Mucosa of stomach (tissue), 1 donor: ENCODE measurements at regions not wholly inside any gene's neighbourhood (a gene's known extent, or its start where the extent isn't known, plus 50 kb on each side); places are given as distances from the start of the nearest gene placed in this dataset.
"Not testable (repeated sequence)": the region's sequence is repeated elsewhere in the genome, so short reads cannot be mapped to it uniquely, and the experiment has no call there.

Experiments used
- H3K27me3 ChIP-seq: one replicate; pipeline ENCODE4 v1.7.0; 2013; ENCODE audit warnings: mild to moderate bottlenecking, low read length; ENCODE audit not compliant: control insufficient read depth, insufficient read depth
- H3K36me3 ChIP-seq: one replicate; pipeline ENCODE4 v1.7.0; 2013; ENCODE audit warnings: low read length; ENCODE audit not compliant: control insufficient read depth, insufficient read depth
- H3K4me1 ChIP-seq: one replicate; pipeline ENCODE4 v1.7.0; 2013; ENCODE audit warnings: mild to moderate bottlenecking, low read length; ENCODE audit not compliant: control insufficient read depth, insufficient read depth
- H3K4me3 ChIP-seq: one replicate; pipeline ENCODE4 v1.7.0; 2013; ENCODE audit warnings: low read length
- H3K9ac ChIP-seq: one replicate; pipeline ENCODE4 v1.7.0; 2013; ENCODE audit warnings: mild to moderate bottlenecking, low read length, moderate library complexity
- H3K9me3 ChIP-seq: one replicate; pipeline ENCODE4 v1.7.0; 2013; ENCODE audit warnings: mild to moderate bottlenecking, low read length, moderate library complexity; ENCODE audit not compliant: control insufficient read depth
- donor health status: Pancreatic carcinoma.

DNA sequence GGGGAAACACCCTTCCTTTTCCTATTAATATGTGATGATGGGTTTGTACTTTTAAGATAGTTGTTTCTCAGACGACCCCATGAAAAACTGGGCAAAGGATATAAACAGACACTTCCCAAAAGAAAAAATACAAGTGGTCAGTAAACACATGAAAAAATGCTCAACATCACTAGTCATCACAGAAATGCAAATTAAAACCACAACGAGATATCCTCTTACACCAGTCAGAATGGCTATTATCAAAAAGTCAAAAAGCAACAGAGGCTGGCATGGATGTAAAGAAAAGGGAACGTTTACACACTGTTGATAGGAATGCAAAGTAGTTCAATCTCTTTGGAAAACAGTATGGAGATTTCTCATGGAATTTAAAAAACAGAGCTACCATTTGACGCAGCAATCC lies 111.4 kb upstream of the ZEB1 start:
- H3K36me3 ChIP-seq = no peaks in the 10 kb centered on the region
- H3K9ac ChIP-seq = no peak overlapping the region
- H3K27me3 ChIP-seq = no peaks in the 10 kb centered on the region
- no peaks in the 10 kb centered on the region for H3K9me3 ChIP-seq
- no peaks in the 10 kb centered on the region for H3K4me1 ChIP-seq
- no peak overlapping the region for H3K4me3 ChIP-seq

DNA sequence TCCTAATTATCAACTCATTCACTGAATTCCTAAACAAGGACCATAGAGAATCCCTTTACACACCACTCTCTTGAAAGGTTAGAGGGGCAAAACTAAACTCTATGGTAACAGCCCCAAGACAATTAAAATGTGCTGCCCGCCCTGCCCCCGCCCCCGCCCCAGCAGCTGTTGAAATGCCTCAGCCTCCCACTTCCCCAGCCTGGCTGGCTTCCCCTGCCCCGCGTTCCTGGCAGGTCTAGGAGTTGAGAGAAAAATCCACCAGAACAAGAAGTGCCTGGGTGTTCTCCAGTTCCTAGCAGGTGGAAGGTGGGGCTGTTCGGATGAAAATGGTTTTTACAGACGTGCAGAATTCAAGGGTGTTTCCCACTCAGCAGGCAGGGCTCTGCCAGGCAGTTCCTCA lies 109.5 kb upstream of the ZEB1 start:
- no peaks in the 10 kb centered on the region for H3K9me3 ChIP-seq
- H3K4me3 ChIP-seq = no peak overlapping the region
- H3K9ac ChIP-seq = no peak overlapping the region
- no peaks in the 10 kb centered on the region for H3K36me3 ChIP-seq
- no peaks in the 10 kb centered on the region for H3K27me3 ChIP-seq
- no peaks in the 10 kb centered on the region for H3K4me1 ChIP-seq

DNA sequence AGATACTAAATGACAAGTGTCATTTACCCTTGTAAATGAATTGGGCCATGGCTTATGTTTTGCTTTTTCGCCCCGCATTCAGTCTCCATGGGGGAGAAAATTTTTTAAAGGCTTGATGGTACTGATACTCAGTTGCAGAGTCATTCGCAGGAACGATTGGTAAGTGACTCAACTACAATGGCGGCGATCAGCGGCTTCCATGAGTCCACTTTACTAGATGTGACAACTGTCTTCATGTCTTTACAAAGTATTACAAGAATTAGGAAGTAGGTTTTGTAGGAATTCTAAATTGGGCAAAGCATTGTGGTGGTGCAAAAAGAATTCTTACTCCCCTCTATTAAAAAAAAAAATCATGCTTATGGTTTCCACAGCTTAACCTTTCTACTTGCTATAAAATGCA lies 108.8 kb upstream of the ZEB1 start:
- Histone ChIP-seq H3K27me3 (no peaks in the 10 kb centered on the region), H3K9ac (no peak overlapping the region), H3K9me3 (no peaks in the 10 kb centered on the region), H3K4me3 (no peak overlapping the region), H3K4me1 (no peaks in the 10 kb centered on the region), H3K36me3 (no peaks in the 10 kb centered on the region)

DNA sequence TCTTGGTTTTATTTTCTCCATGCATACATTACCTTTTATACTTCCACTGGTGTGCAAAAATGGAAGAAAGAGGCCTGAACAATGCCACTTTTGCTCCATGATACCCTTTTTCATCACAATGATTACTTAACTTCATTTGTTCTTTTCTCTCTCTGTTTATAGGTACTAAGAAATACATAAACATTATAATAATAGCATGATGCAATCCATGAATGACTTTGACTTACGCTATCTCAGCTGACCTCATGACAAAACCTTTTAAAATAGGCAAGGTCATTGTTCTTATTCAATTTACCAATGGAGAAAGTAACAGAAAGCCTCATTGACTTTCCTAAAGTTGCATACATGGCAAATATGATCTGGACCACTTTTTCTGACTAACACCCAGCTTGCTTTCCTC lies 105.1 kb upstream of the ZEB1 start:
- Histone ChIP-seq H3K4me1 (no peaks in the 10 kb centered on the region), H3K36me3 (no peaks in the 10 kb centered on the region), H3K9ac (no peak overlapping the region), H3K4me3 (no peak overlapping the region), H3K27me3 (no peaks in the 10 kb centered on the region), H3K9me3 (no peaks in the 10 kb centered on the region)

DNA sequence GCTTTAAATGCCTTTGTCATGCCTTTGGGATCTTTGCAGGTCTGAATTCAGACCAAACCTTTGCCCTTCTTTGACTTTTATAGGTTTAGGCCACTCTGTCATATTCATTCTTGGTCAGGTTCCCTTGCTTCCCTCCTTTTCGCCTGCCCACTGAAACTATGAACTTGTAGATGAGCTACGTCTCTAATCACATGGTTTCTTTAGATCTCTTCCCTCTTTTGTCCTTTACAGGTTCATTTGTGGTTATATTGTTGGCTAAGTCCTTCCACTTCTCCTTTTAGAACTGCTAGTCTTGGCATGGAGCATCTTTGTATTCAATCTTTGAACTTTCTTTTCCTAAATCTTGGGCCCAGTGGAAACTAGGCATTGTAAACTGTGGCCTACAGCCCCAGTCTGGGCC lies 104.0 kb upstream of the ZEB1 start:
- no peaks in the 10 kb centered on the region for H3K27me3 ChIP-seq
- H3K9ac ChIP-seq = no peak overlapping the region
- H3K4me3 ChIP-seq = no peak overlapping the region

DNA sequence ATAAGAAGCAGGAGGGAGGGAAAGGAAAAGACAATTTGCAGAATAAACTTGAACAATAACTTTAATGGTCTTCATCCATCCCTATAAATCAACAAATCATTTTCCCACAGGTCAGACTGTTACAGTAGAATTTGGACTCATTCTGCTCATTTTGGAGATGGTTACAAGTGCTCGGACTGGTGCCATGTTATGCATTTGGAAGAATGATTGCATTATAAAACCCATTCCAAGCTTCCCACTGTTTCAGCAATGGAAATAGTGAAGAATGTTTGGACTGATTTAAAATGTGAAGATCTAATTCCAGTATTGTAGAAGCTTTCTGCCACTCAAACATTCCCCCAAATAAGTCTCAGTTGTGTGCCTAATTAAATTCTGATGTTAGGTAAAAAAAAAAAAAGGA lies 99.7 kb upstream of the ZEB1 start:
- Histone ChIP-seq H3K4me3 (no peak overlapping the region), H3K9me3 (no peaks in the 10 kb centered on the region), H3K4me1 (no peaks in the 10 kb centered on the region), H3K27me3 (no peaks in the 10 kb centered on the region), H3K36me3 (no peaks in the 10 kb centered on the region), H3K9ac (no peak overlapping the region)

More for the DNA sequence above, 104.0 kb upstream of the ZEB1 start:
- Histone ChIP-seq H3K4me1 (no peaks in the 10 kb centered on the region), H3K36me3 (no peaks in the 10 kb centered on the region), H3K9me3 (no peaks in the 10 kb centered on the region)

DNA sequence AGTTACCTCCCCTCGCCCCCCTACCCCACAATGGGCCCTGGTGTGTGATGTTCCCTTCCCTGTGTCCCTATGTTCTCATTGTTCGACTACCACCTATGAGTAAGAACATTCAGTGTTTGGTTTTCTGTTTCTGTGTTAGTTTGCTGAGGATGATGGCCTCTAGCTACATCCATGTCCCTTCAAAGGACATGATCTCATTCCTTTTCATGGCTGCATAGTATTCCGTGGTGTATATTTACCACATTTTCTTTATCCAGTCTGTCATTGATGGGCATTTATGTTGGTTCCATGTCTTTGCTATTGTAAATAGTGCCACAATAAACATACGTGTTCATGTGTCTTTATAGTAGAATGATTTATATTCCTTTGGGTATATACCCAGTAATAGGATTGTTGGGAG lies 90.2 kb upstream of the ZEB1 start:
- H3K4me3 ChIP-seq, H3K27me3 ChIP-seq, H3K9me3 ChIP-seq, H3K4me1 ChIP-seq, H3K36me3 ChIP-seq, H3K9ac ChIP-seq: not testable (repeated sequence)

DNA sequence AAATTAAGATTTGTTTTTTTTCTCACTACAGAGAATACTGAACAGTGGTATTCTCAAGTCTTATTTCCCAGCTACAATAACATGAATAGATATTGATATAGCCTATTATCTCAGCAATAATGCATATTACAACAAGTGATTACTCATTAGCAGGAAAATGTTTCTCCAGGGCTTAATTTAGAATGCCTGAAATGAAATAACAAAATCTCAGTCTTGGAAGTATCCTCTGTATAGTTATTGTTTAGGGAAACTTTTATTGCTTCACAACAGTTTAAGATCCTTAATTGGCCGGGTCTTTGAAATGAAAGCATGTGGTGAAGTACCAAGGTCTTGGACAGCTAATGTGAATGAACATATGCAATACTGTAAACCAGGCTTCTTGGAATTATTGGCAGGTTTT lies 79.1 kb upstream of the ZEB1 start:
- Histone ChIP-seq H3K4me1 (no peaks in the 10 kb centered on the region), H3K27me3 (no peaks in the 10 kb centered on the region), H3K9me3 (no peaks in the 10 kb centered on the region), H3K36me3 (no peaks in the 10 kb centered on the region), H3K4me3 (no peak overlapping the region), H3K9ac (no peak overlapping the region)

DNA sequence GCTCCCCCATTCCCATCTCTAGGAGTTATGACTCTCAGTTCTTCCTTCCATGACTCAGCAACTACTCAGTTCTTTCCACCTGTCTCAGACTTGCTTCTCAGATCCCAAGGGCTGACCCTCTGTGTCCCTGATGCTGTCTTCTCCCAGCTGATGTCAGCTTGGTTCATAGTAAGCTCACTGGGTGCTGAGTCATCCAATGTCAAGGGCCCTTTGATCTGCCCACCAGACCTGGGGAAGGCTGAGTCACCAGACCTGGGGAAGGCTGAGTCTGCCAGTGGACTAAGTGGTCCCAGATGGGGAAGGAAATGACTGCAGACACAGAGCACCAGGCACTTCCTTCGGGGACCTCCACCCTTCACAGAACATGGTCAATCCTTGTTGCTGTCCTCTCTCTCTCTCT lies 76.1 kb upstream of the ZEB1 start:
- Histone ChIP-seq H3K4me3 (no peak overlapping the region), H3K9me3 (no peaks in the 10 kb centered on the region), H3K9ac (no peak overlapping the region), H3K36me3 (no peaks in the 10 kb centered on the region), H3K27me3 (no peaks in the 10 kb centered on the region), H3K4me1 (no peaks in the 10 kb centered on the region)

DNA sequence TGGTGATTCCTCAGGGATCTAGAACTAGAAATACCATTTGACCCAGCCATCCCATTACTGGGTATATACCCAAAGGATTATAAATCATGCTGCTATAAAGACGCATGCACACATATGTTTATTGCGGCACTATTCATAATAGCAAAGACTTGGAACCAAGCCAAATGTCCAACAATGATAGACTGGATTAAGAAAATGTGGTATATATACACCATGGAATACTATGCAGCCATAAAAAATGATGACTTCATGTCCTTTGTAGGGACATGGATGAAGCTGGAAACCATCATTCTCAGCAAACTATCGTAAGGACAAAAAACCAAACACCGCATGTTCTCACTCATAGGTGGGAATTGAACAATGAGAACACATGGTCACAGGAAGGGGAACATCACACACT lies 67.9 kb upstream of the ZEB1 start:
- H3K36me3 ChIP-seq, H3K9me3 ChIP-seq, H3K4me1 ChIP-seq, H3K4me3 ChIP-seq, H3K9ac ChIP-seq, H3K27me3 ChIP-seq: not testable (repeated sequence)

DNA sequence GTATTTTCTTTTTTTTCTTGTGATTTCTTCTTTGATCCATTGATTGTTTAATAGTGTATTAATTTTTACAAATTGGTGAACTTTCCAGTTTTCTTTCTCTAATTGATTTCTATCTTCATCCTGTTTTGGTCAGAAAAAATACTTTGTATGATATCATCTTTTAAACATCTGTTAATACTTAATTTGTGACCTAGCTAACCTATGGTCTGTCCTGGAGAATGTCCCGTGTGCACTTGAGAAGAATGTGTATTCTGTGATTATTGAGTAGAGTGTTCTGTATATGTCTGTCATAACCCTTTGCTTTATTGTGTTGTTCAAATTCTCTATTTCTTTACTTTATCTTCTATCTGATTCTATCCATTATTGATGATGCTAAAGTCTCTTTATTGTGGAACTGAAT lies 65.8 kb upstream of the ZEB1 start:
- H3K27me3 ChIP-seq = no peaks in the 10 kb centered on the region
- H3K4me3 ChIP-seq = no peak overlapping the region
- H3K36me3 ChIP-seq = no peaks in the 10 kb centered on the region
- H3K9me3 ChIP-seq = no peaks in the 10 kb centered on the region
- H3K4me1 ChIP-seq = no peaks in the 10 kb centered on the region
- H3K9ac ChIP-seq = no peak overlapping the region

DNA sequence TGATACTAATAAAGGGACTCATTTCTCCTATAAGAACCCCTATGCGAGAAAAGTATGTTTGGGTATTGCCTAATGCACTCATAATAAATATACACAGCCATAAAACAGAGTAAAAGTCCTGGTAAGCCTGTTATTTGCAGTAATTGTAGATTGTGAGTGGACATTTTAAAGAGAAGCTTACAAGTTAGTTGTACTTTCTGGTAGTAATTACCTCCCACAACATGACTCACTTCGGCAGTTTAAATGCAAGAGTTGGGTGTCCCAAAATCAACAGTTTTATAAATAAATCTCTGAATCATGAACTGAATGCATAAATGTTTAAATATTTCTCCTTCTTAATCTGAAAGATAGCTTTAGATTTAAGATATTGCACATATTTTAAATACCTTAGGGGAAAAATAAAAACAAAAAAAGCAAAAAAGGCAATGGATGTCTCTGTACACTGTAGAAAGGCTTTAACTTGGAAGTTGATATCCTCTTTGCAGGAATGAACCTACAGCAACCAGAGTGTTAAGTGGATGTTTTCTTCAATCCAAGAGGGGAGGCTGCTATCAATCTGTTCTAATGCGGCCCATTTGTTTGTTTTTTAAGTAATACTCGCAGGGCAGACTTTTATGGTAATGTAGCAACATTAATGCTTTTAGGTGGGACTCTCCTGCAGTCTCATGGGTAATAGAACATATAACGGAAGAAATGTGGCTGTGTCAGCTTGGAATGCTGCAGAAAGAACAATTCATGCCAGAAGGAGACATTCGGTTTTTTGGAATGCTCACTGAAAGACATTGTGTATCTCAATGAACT lies 57.3 kb upstream of the ZEB1 start:
- H3K9ac ChIP-seq = no peak overlapping the region
- H3K4me1 ChIP-seq = no peaks in the 10 kb centered on the region
- no peak overlapping the region for H3K4me3 ChIP-seq
- no peaks in the 10 kb centered on the region for H3K36me3 ChIP-seq
- H3K9me3 ChIP-seq = no peaks in the 10 kb centered on the region
- H3K27me3 ChIP-seq = no peaks in the 10 kb centered on the region

DNA sequence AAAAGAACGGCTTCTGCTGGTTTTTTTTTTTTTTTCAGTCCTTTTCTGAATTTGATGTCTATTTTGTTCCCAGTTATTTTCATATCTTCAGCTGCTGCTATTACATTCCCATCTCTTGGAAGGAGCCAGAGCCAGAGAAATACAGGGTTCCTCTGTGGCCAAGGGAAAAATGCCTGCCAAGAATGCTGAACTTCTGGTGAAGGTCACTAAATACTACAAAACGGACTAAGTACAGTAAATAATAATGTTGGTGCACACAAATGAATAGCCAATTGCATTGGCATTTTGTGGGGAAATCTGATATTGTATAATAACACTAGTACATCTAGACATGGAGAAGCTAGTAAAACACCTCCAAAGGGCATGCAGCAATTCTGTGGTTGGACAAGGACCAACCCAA lies 56.3 kb upstream of the ZEB1 start:
- Histone ChIP-seq H3K9me3 (no peaks in the 10 kb centered on the region), H3K9ac (no peak overlapping the region), H3K27me3 (no peaks in the 10 kb centered on the region), H3K4me3 (no peak overlapping the region), H3K36me3 (no peaks in the 10 kb centered on the region), H3K4me1 (no peaks in the 10 kb centered on the region)
